ENCODE measurements at regions not wholly inside any gene's neighbourhood (a gene's known extent, or its start where the extent isn't known, plus 50 kb on each side); places are given as distances from the start of the nearest gene placed in this dataset.

GRCh38 chr1:195475568-195475967 lies 1132.7 kb downstream of the KCNT2 start:
- TF ChIP-seq ZFX (IDR thresholded peaks at IDR 0.05; ENCODE audit: borderline replicate concordance), result no peak
- TF ChIP-seq, protein P1, sequence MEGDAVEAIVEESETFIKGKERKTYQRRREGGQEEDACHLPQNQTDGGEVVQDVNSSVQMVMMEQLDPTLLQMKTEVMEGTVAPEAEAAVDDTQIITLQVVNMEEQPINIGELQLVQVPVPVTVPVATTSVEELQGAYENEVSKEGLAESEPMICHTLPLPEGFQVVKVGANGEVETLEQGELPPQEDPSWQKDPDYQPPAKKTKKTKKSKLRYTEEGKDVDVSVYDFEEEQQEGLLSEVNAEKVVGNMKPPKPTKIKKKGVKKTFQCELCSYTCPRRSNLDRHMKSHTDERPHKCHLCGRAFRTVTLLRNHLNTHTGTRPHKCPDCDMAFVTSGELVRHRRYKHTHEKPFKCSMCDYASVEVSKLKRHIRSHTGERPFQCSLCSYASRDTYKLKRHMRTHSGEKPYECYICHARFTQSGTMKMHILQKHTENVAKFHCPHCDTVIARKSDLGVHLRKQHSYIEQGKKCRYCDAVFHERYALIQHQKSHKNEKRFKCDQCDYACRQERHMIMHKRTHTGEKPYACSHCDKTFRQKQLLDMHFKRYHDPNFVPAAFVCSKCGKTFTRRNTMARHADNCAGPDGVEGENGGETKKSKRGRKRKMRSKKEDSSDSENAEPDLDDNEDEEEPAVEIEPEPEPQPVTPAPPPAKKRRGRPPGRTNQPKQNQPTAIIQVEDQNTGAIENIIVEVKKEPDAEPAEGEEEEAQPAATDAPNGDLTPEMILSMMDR (IDR thresholded peaks at IDR 0.05), result no peak

Measured in 22Rv1 (cell line).